GM12878 (cell line): ENCODE measurements at regions not wholly inside any gene's neighbourhood (a gene's known extent, or its start where the extent isn't known, plus 50 kb on each side); places are given as distances from the start of the nearest gene placed in this dataset.

ENCODE experiments used
- ATAC-seq: fragments of 200-7000 bp; cut with Tn5 transposase; 3 replicates; pipeline ENCODE4 v1.9.1; 2020; ENCODE audit warnings: mild to moderate bottlenecking, moderate library complexity
- BruUV-seq: library from RNA; stranded (reverse); fragments of 400-500 nt; replicated peaks from 2 replicates; lab custom pipeline; 2021; lab: Mats Ljungman, UMichigan
- CTCF ChIA-PET: fragments of 300-600 bp; sonication (Branson Sonifier 250); formaldehyde crosslinking; extraction: SDS; loops from one replicate; lab custom pipeline; 2021; ENCODE audit warnings: inconsistent platforms; lab: Yijun Ruan, JAX
- POLR2A ChIA-PET: fragments of 350-600 bp; formaldehyde crosslinking; extraction: SDS; loops from one replicate; lab custom pipeline; 2021; ENCODE audit warnings: inconsistent platforms; lab: Charles Lee
- RAD21 ChIA-PET: fragments of 300-600 bp; sonication (Branson Sonifier 250); formaldehyde crosslinking; loops from one replicate; lab custom pipeline; 2023; ENCODE audit warnings: antibody characterized with exemption; ENCODE audit not compliant: unreplicated experiment; lab: Charles Lee
- SMC1A ChIA-PET: fragments of 300-600 bp; sonication (Branson Sonifier 250); formaldehyde crosslinking; loops from one replicate; lab custom pipeline; 2023; ENCODE audit not compliant: unreplicated experiment, uncharacterized antibody; lab: Charles Lee
- DNase-seq: peaks from one replicate; pipeline ENCODE4 v3.0.0-alpha.2; 2011; ENCODE audit warnings: low read depth, low spot score
- FAIRE-seq: peaks from 3 replicates; lab custom pipeline; 2011; peaks lifted over from hg19 to GRCh38; lab: Jason Lieb, UNC
- H2AFZ ChIP-seq: 2 replicates; pipeline ENCODE4 v1.6.0; 2011; ENCODE audit warnings: low read depth, low read length, control low read depth; ENCODE audit not compliant: control insufficient read depth
- H3K27ac ChIP-seq: 2 replicates; pipeline ENCODE4 v1.5.1; 2011; ENCODE audit warnings: control low read depth; ENCODE audit not compliant: control insufficient read depth, insufficient read depth
- H3K27me3 ChIP-seq, 2 experiments: replicated peaks in 1 of 2; 2 replicates each; pipeline versions ENCODE4 v1.6.0 to v1.6.1; 2011; ENCODE audit warnings: low read length in 1 of 2; ENCODE audit not compliant: control insufficient read depth in 2 of 2, insufficient read depth in 2 of 2
- H3K36me3 ChIP-seq, 2 experiments: 2 replicates each; pipeline ENCODE4 v1.5.1; 2011; ENCODE audit warnings: low read length in 1 of 2; ENCODE audit not compliant: control insufficient read depth in 2 of 2, insufficient read depth in 2 of 2
- H3K4me1 ChIP-seq: 2 replicates; pipeline ENCODE4 v1.6.1; 2011; ENCODE audit warnings: mild to moderate bottlenecking, low read length, moderate library complexity, mixed read lengths; ENCODE audit not compliant: control insufficient read depth, insufficient read depth
- H3K4me2 ChIP-seq: 2 replicates; pipeline ENCODE4 v1.6.0; 2011; ENCODE audit warnings: control low read depth; ENCODE audit not compliant: control insufficient read depth, insufficient read depth
- H3K4me3 ChIP-seq: fragments of 200-600 bp; sonication (generic); 2 replicates; pipeline ENCODE4 v1.5.1; 2016
- H3K79me2 ChIP-seq: 2 replicates; pipeline ENCODE4 v1.6.0; 2011; ENCODE audit warnings: low read length; ENCODE audit not compliant: control insufficient read depth, insufficient read depth
- H3K9ac ChIP-seq: 2 replicates; pipeline ENCODE4 v1.8.0; 2011; ENCODE audit warnings: low read length, control low read depth, mixed read lengths; ENCODE audit not compliant: control insufficient read depth, insufficient read depth
- H3K9me3 ChIP-seq: replicated peaks from 3 replicates; pipeline ENCODE4 v1.5.1; 2011; ENCODE audit warnings: mild to moderate bottlenecking, low read length; ENCODE audit not compliant: control insufficient read depth, insufficient read depth
- H4K20me1 ChIP-seq: 2 replicates; pipeline ENCODE4 v1.6.0; 2011; ENCODE audit not compliant: control insufficient read depth, insufficient read depth
- BMI1 ChIP-seq: fragments of 450-650 bp; IDR thresholded peaks from 2 replicates; pipeline ENCODE4 v1.6.1; 2016; ENCODE audit warnings: mild to moderate bottlenecking, moderate library complexity, borderline replicate concordance
- CBX5 ChIP-seq: sonication (generic); IDR thresholded peaks from 2 replicates; pipeline ENCODE4 v1.6.1; 2016; ENCODE audit warnings: low read depth, moderate library complexity, mild to moderate bottlenecking, inconsistent platforms
- DPF2 ChIP-seq: fragments of 450-650 bp; IDR thresholded peaks from 2 replicates; pipeline ENCODE4 v1.6.1; 2017; ENCODE audit warnings: mild to moderate bottlenecking
- ETV6 ChIP-seq, 2 experiments: fragments of 450-650 bp in 1 of 2; IDR thresholded peaks in 1 of 2; conservative IDR thresholded peaks in 1 of 2; 2 replicates each; pipeline ENCODE4 v1.6.1; 2014; ENCODE audit warnings: antibody characterized with exemption in 1 of 2, borderline replicate concordance in 1 of 2, low read depth in 1 of 2, mild to moderate bottlenecking in 1 of 2, moderate library complexity in 1 of 2
- IKZF1 ChIP-seq: fragments of 450-650 bp; conservative IDR thresholded peaks from 2 replicates; pipeline ENCODE4 v1.6.1; 2017; ENCODE audit warnings: antibody characterized with exemption, mild to moderate bottlenecking
- LARP7 ChIP-seq: fragments of 450-650 bp; IDR thresholded peaks from 2 replicates; pipeline ENCODE4 v1.6.1; 2017; ENCODE audit warnings: mild to moderate bottlenecking
- MXI1 ChIP-seq: fragments of 150-350 bp; IDR thresholded peaks from 2 replicates; pipeline ENCODE4 v1.6.1; 2011; ENCODE audit warnings: low read depth, mild to moderate bottlenecking, inconsistent platforms, low read length, improper control_type of control experiment
- SIX5 ChIP-seq: IDR thresholded peaks from 2 replicates; pipeline ENCODE4 v1.6.1; 2011; ENCODE audit warnings: mild to moderate bottlenecking, low read depth, low read length, moderate library complexity; ENCODE audit not compliant: severe bottlenecking
- SMC3 ChIP-seq: IDR thresholded peaks from 2 replicates; pipeline ENCODE4 v1.6.1; 2011; ENCODE audit warnings: low read length, improper control_type of control experiment, borderline replicate concordance
- TARDBP ChIP-seq: IDR thresholded peaks from 2 replicates; pipeline ENCODE4 v1.6.1; 2016; ENCODE audit warnings: borderline replicate concordance
- TBL1XR1 ChIP-seq: IDR thresholded peaks from 2 replicates; pipeline ENCODE4 v1.6.1; 2012; ENCODE audit warnings: low read depth, low read length, improper control_type of control experiment
- TCF12 ChIP-seq: IDR thresholded peaks from 2 replicates; pipeline ENCODE4 v1.6.1; 2011; ENCODE audit warnings: low read depth, mild to moderate bottlenecking, low read length
- ZNF24 ChIP-seq: fragments of 450-650 bp; IDR thresholded peaks from 2 replicates; pipeline ENCODE4 v1.6.1; 2017; ENCODE audit warnings: antibody characterized with exemption, mild to moderate bottlenecking
- WGBS: methylation state at CpG from one replicate; pipeline ENCODE4 v1.1.6; 2016; ENCODE audit warnings: low lambda C conversion rate; ENCODE audit not compliant: insufficient replicate concordance, insufficient coverage; ENCODE audit errors: missing lambda C conversion rate; 5-methylcytosine and 5-hydroxymethylcytosine counted together
- in situ Hi-C: fragments of 300-500 bp; cut with MboI; formaldehyde crosslinking; loops from 9 replicates; pipeline ENCODE4 v1.14.3; 2018; ENCODE audit warnings: mixed read lengths
- intact Hi-C: fragments of 100-400 bp; cut with micrococcal nuclease; formaldehyde crosslinking; loops from one replicate; pipeline ENCODE4 v1.14.2; 2022; ENCODE audit not compliant: unreplicated experiment
- TF ChIP-seq, protein P1 (sequence below): fragments of 450-650 bp; conservative IDR thresholded peaks from 2 replicates; pipeline ENCODE4 v1.6.1; 2017; ENCODE audit warnings: mild to moderate bottlenecking, moderate library complexity
- TF ChIP-seq, protein P2 (sequence below): IDR thresholded peaks from 2 replicates; pipeline ENCODE4 v1.6.1; 2012; ENCODE audit warnings: improper control_type of control experiment, low read depth, low read length; ENCODE audit not compliant: insufficient replicate concordance
- TF ChIP-seq, protein P3 (sequence below): fragments of 450-650 bp; IDR thresholded peaks from 2 replicates; pipeline ENCODE4 v1.6.1; 2017; ENCODE audit warnings: mild to moderate bottlenecking, low read depth, inconsistent platforms; ENCODE audit not compliant: poor library complexity, severe bottlenecking

DNA sequence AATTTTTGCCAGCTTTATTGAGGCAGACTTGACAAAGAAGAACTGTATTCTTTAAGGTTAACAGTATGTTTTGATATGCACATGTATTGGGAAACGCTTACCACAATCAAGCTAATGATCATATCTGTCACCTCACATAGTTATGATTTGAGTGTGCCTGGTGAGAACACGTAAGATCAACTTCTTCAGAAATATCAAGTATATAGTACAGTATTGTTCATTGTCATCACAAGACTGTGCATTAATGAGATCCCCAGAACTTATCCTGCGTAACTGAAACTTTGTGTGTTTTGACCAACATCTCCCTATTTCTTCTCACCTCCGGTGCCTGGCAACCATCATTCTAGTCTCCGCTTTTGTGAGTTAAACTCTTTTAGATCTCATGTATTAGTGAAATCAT lies 756.4 kb upstream of the EEF2KMT start:
- in situ Hi-C loops = no loop called here
- no TSS peak for BruUV-seq
- Histone ChIP-seq H2AFZ (no peak overlapping the region), H3K4me3 (no peak overlapping the region), H3K27me3 (no peaks in the 10 kb centered on the region), H3K4me1 (no peaks in the 10 kb centered on the region), H3K79me2 (no peaks in the 10 kb centered on the region), H4K20me1 (no peaks in the 10 kb centered on the region), H3K4me2 (no peak overlapping the region), H3K36me3 (no peaks in the 10 kb centered on the region), H3K27ac (no peak overlapping the region), H3K9ac (no peak overlapping the region), H3K9me3 (no peaks in the 10 kb centered on the region; the same call in 2 of the 3 replicates)
- ChIA-PET SMC1A (no interaction called here), RAD21 (no interaction called here), CTCF (no interaction called here), POLR2A (no interaction called here)
- 34% methylated on average over 5 of the region's 5 CpGs for WGBS
- FAIRE-seq = no peak
- no peak for ATAC-seq
- DNase-seq = no peak
- intact Hi-C loops = no loop called here
- TF ChIP-seq BMI1 (peak; percentile 61), TCF12 (no peak), TBL1XR1 (no peak), ZNF24 (no peak), MXI1 (no peak), TARDBP (no peak), SMC3 (no peak), SIX5 (no peak), LARP7 (no peak), CBX5 (no peak), IKZF1 (0 out of 2 replicates have a peak, but pooled peaks have one; percentile 19), ETV6 (conservative IDR thresholded peaks at IDR 0.05 in 1 of 2, IDR thresholded peaks at IDR 0.05 in 1 of 2; ENCODE audit: borderline replicate concordance in 1 of 2, low read depth in 1 of 2) (no peak), DPF2 (peak; percentile 78)
- TF ChIP-seq, protein P1, sequence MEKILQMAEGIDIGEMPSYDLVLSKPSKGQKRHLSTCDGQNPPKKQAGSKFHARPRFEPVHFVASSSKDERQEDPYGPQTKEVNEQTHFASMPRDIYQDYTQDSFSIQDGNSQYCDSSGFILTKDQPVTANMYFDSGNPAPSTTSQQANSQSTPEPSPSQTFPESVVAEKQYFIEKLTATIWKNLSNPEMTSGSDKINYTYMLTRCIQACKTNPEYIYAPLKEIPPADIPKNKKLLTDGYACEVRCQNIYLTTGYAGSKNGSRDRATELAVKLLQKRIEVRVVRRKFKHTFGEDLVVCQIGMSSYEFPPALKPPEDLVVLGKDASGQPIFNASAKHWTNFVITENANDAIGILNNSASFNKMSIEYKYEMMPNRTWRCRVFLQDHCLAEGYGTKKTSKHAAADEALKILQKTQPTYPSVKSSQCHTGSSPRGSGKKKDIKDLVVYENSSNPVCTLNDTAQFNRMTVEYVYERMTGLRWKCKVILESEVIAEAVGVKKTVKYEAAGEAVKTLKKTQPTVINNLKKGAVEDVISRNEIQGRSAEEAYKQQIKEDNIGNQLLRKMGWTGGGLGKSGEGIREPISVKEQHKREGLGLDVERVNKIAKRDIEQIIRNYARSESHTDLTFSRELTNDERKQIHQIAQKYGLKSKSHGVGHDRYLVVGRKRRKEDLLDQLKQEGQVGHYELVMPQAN = no peak
- TF ChIP-seq, protein P2, sequence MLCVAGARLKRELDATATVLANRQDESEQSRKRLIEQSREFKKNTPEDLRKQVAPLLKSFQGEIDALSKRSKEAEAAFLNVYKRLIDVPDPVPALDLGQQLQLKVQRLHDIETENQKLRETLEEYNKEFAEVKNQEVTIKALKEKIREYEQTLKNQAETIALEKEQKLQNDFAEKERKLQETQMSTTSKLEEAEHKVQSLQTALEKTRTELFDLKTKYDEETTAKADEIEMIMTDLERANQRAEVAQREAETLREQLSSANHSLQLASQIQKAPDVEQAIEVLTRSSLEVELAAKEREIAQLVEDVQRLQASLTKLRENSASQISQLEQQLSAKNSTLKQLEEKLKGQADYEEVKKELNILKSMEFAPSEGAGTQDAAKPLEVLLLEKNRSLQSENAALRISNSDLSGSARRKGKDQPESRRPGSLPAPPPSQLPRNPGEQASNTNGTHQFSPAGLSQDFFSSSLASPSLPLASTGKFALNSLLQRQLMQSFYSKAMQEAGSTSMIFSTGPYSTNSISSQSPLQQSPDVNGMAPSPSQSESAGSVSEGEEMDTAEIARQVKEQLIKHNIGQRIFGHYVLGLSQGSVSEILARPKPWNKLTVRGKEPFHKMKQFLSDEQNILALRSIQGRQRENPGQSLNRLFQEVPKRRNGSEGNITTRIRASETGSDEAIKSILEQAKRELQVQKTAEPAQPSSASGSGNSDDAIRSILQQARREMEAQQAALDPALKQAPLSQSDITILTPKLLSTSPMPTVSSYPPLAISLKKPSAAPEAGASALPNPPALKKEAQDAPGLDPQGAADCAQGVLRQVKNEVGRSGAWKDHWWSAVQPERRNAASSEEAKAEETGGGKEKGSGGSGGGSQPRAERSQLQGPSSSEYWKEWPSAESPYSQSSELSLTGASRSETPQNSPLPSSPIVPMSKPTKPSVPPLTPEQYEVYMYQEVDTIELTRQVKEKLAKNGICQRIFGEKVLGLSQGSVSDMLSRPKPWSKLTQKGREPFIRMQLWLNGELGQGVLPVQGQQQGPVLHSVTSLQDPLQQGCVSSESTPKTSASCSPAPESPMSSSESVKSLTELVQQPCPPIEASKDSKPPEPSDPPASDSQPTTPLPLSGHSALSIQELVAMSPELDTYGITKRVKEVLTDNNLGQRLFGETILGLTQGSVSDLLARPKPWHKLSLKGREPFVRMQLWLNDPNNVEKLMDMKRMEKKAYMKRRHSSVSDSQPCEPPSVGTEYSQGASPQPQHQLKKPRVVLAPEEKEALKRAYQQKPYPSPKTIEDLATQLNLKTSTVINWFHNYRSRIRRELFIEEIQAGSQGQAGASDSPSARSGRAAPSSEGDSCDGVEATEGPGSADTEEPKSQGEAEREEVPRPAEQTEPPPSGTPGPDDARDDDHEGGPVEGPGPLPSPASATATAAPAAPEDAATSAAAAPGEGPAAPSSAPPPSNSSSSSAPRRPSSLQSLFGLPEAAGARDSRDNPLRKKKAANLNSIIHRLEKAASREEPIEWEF = no peak
- TF ChIP-seq, protein P3, sequence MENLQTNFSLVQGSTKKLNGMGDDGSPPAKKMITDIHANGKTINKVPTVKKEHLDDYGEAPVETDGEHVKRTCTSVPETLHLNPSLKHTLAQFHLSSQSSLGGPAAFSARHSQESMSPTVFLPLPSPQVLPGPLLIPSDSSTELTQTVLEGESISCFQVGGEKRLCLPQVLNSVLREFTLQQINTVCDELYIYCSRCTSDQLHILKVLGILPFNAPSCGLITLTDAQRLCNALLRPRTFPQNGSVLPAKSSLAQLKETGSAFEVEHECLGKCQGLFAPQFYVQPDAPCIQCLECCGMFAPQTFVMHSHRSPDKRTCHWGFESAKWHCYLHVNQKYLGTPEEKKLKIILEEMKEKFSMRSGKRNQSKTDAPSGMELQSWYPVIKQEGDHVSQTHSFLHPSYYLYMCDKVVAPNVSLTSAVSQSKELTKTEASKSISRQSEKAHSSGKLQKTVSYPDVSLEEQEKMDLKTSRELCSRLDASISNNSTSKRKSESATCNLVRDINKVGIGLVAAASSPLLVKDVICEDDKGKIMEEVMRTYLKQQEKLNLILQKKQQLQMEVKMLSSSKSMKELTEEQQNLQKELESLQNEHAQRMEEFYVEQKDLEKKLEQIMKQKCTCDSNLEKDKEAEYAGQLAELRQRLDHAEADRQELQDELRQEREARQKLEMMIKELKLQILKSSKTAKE = no peak
